GM21447 (cell line): ENCODE measurements at regions not wholly inside any gene's neighbourhood (a gene's known extent, or its start where the extent isn't known, plus 50 kb on each side); places are given as distances from the start of the nearest gene placed in this dataset.

ENCODE experiments used
- ATAC-seq: cut with Tn5 transposase; IDR thresholded peaks from one replicate; pipeline ENCODE4 v1.9.1; 2021; ENCODE audit not compliant: unreplicated experiment

DNA sequence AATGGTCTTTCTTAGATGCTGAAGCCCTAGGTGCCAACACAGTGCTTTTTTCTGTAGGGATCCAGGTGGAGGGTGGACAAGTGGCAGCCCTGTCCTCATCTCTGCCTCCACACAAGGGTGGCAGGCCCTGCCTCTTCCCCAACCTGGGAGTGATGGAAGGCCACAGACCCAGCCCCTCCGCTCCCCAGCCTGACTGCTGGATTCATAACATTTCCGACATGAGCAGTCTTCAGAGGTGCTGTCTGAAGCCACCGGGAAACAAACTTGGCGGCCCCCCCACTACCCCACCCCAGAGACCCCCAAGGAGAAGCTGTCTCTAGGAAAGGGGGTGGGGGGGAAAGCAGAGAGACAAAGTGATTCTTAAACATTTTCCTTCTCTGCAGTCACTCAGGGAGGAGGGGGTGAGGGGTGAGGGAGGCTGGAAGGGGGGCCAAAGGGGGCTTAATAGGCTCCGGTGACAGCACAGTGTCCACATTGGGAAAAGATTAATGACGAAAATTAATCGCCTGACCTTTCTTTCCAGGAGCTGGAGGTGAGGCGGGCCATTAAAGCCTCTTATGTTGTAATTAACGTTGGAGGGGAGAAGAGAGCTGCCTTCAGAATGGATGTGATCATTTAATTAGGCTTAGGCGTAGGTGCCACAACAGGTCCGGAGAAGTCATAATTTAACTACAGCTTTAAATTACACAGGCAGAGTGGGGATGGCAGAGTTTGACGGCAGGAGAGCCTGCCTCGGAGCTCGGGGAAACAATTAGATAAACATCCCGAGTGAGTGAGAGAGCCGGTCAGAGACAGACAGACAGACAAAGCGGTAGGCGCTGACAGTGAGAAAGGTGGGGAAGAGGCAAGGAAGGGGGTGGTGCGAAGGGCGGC is 76.8 kb upstream of the FOXP4 start:
- ATAC-seq: no peak

DNA sequence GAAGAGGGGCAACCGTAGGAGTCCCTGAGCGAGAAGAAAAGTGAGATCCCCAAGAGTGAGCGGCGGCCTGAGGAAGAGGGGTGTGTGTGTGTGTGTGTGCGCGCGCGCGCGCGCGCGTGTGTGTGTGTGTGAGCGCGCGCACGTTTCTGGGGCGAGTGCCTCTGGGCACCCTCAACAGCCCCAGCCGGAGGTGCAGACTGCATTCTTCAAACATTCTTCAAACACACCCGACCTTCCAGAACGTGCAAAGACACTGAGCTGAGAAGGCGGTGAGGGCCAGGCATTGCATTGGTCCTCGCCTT is 76.2 kb upstream of the FOXP4 start:
- no peak for ATAC-seq

DNA sequence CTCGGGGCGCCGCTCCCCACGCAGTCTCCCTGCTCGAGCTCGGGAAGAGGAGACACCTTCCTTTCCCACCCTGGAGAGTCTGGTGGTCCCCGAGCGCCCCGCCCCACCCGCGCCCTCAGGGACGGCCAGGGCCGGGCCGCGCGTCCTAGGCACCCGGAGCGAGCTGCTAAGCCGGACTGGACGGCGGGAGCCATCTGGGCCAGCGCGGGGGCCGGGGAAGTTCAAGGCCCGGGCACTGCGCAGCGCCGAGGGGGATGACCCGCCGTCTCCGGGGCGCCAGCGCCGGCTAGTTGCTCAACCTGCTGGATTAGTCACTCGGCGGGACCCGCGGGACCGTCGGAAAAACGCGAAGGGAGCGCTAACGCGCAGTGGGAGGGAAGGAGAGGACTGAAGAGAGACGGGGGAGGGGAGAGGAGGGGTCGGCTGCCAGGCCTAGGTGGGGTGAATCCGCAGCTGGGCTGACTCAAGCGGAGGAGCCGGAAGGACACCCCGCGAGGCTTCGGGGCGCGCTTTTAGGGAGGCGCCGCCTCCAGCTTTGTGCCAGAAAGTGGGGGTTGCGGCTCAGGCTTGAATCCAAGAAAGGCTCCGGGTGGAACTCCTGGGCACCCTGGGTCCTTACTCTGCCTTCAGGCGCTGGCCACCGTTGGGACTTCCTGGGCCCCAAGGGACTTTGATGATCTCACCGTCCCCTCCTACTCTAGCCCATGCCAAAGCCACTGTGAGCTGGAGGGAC is 75.7 kb upstream of the FOXP4 start:
- no peak for ATAC-seq

DNA sequence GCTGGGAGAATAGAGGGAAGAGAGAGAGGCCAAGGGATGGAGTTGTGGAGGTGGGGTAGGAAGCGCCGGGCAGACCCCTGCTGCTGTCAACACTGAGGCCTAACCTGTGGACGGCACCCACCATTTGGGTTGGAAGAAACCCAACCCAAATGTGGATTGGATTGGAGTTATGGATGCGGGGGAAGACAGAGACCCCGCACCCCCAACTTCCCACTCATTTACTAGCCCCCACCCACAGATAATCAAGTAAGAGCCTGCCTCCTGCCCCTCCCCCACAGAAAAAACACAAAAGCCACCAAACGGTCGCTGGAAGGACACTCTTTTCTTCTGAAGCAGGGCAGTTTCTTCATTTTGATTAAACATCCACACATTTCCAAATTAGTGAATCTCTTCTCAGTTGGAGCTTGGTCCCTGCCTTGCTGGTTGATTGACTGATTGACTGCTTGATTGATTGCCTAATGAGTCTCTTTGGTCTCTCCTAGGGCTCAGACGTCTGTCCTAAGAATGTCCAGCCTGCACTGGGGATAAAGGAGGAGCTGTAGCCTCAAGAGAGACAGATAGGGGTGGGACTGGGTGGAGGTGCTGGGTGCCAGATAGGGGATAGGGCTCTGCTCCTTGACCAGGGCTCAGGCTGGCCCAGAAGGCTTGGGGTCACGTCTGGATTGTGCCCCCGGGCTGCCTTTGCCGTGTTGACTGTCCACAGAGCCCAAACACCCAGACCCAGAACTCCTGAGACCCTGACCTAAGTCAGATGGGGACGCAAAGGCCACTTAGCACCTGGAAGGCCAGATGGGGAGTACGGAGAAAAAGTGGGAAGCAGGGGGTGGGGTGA is 74.9 kb upstream of the FOXP4 start:
- no peak for ATAC-seq

DNA sequence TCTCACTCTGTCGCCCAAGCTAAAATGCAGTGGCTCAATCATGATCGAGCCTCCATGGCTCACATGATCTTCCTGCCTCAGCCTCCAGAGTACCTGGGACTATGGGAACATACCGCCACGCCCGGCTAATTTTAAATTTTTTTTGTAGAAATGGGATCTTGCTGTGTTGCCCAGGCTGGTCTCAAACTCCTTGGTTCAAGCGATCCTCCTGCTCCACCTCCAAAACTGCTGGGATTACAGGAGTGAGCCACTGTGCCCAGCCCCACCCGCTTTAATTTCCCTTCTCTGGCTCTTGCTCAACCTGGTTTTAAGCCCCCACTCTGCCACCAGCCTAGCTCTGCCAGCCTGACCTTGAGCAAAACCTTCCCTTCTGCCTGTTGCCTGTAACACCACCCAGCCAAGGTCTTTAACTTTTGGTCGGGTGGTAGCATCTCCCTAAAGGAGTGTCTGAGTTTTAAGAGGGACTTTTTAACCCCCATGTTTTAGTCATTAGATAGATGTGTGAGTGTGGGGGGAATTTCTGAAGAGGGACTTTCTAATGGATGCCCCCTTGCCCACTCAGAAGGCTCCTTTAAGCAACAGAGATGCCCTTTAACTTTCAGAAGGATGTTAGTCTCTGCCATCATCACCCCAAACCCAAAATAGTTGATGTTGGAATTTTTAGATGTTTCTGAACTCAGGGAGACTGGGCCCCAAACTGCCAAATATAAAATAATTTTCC is 71.8 kb upstream of the FOXP4 start:
- no peak for ATAC-seq

DNA sequence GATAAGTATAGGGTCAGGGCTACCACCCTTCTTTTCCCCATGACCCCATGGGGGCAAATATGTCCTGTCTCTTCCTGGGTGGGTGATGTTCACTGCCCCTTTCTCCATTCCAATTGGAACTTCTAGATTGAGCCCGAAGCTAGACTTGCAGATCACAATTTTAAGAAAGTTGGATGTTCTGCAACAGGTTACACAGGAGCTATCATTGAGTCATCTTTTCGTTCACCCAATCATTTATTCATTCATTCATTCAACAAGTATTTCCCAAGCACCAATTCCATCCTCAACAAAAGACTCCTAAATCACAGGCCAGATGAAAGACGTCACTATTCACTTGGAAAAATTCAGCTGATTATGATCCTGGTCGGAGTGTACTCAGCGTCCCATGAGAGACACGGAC is 71.0 kb upstream of the FOXP4 start:
- ATAC-seq: no peak

DNA sequence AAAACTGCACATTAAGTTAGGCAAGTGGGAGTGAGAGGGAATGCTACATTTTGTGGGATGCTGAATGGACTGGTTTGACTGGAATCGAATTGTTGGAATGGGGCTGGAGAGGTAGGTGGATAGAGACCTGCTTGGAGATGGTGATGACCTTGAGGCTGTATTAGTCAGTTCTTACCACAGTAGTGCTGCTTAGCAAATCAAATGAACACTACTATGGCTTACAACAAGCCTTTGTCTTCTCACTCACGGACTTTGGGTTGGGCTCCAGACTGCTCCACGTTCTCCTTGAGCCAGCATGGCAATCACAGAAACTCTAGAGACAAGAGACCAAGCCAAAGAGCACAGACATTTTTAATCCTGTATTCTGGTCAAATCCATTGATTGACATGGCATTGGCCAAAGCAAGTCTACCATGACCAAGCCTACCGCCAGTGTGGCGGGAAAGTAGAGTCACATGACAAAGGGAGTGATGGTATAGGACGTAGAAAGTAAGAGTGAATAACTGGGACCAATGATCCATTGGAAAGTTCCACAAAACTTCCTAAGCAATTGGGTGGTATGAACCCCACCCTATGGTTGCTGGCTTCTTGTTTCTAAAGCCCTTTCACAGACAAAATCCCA is 70.3 kb upstream of the FOXP4 start:
- no peak for ATAC-seq

DNA sequence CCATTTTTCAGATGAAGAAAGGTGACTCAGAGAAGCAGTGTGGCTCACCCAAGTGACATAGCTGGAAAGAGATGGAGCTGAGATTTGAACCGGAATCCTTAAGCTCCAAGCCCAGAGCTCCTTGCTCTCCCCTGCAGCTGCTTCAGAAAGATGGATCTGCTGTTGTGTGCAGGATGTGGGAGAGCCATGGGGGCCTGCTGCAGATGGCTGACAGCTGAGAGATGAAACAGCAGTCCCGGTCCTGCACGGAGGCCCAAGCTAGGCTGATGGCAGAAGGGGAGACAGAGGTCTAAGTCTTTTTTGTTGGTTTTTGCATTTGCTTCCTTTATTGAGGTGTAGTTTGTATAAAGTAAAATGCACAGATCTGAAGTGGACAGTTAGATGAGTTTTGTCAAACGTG is 69.8 kb upstream of the FOXP4 start:
- no peak for ATAC-seq

DNA sequence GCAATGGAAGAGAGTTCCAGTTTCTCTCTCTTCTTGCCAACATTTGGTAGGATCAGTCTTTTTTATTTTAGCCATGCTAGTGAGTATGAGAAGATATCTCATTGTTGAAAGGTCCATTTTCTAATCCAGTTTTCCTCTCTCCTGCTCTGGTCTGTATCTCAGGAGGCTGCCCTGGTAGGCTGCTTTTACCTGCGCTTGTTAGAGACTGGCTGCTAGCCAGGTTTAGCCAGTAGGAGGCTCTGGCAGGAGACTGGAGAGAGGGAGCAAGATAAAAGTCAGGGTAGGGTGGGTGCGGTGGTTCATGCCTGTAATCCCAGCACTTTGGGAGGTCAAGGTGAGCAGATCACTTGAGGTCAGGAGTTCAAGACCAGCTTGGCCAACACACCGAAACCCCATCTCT is 68.6 kb upstream of the FOXP4 start:
- ATAC-seq: no peak

DNA sequence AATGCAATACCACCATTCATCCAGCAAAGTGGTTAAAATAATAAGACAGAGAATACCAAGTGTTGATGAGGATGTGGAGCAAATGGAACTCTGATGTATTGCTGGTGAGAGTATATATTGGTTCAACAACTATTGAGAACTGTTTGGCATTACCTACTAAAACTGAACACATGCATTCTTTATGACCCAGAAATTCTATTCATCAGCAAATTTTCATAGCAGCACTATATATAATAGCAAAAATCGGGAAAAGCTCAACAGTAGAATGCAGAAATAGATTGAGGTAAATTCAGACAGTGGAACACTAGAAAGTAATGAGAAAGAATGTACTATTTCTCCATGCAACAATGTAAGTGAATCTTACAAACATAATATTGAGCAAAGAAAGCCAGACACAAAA is 62.2 kb upstream of the FOXP4 start:
- ATAC-seq: no peak

DNA sequence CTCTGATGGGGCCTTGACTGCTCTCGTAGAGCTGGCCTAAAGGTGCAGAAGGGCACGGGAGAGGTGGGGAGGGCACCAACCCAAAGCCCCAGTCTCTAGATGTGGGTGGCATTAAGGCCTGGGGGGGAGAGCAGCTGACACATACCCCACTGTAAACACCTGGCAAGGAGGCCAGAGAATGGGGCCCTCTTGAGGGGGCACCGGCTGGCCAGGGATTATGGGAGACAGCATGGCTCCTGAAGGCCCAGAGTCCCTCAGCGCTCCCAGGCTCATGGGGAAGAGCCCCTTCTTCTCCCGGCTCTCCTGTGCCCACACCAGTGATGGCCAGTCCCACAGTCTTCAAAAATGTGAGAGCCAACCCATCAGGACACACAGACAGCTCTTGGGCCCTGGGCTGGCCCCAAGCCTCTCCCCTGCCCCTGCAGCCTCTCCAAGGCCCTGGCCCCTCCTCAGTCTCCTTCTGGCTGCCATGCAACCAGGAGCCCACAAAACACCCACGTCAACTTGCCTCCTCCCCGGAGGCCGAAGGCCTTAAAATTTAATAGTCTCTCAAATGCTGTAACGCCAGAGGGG is 58.2 kb upstream of the FOXP4 start:
- no peak for ATAC-seq

DNA sequence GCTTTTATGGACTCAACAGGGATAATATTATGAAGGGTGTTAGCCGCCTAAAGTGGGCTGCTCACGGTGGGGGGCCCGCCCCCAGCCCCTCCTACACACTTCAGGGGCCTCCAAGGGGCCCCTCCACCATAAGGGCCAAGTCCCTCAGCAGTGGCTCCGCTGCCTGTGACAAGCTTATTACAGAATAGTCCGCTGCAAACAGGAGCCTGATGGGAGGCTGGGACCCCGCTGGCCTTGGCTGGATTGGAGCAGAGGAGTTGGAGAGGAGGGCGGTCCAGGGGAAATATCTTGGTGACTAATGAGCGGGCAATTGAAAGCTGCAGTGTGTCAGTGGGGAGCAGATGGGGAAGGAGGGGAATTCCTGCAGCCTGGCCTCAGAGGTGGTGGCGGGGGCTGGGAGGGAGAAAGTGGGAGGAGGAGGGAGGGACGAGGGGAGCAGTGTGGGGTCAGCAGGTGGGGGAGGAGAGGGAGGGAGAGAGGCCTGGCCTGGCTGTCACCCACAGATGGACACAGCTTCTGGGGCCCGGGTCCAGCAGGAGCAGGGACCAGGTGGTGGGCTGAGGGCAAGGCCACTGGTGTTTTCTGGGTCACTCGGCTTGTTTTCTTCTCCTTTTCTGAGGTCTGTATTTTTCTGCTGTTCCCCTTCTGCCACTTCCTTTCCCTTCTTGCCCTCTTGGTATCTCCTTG is 57.6 kb upstream of the FOXP4 start:
- ATAC-seq: no peak

DNA sequence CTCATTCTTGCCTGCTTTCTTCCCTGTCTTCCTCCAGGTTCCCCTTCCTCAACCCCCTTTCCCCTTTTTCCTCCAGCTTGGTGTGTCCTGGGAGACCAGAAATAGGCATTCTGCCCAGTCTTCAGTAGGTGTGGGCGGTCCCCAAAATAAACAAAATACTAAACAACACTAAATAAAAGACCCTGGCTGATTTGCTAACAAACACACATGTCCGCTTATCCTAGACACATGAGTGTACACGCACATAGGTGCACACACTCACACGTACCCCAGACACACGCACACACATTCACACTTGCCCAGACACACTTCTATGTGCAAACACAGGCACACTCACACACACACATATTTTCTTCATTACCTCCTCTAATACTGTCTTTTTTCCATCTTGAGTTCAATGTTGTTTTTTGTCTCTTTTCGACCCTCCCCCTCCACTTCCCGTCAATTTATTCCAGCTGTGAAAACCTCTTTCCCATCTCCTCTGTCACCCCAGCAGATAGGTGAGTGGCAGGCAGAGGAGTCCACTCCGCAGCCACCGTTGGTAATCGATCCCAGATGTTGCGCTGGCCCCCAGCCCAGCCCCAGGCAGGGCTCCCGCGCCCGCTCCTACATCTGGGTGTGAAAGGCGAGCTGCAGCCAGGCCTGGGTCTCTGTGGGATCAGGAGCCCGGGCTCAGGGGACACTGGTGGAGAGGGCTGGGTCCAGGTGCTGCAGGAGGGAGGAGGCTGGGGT is 56.9 kb upstream of the FOXP4 start:
- ATAC-seq: no peak

DNA sequence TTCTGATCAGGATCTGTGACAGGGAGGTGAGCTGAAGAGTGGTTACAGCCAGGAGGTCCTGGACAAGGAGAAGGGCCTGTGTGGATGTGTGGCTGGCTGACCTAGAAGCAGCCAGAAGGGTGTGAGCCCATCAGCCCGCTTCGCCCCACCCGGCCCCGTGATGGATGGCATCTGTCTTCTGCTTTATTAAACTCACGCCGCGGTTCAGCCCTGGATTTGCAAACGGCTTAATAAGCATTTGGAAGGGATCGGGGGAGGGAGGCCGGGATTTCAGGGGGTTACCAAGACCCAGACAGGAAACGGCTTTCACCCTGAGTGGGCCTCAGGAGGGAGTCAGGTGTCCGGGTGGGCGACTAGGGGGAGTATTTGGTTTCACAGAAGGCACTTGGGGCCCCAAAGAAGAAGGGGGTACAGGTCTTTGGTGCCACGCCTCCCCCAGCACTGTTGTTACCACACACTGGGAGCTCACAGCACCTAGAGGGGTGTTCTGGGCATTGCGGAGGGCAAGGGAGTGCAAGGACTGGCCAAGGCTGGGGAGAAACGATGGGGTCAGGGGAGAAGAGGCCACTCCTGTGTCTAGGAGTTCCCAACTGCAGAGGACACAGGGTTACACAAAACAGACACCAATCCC is 53.8 kb upstream of the FOXP4 start:
- no peak for ATAC-seq

DNA sequence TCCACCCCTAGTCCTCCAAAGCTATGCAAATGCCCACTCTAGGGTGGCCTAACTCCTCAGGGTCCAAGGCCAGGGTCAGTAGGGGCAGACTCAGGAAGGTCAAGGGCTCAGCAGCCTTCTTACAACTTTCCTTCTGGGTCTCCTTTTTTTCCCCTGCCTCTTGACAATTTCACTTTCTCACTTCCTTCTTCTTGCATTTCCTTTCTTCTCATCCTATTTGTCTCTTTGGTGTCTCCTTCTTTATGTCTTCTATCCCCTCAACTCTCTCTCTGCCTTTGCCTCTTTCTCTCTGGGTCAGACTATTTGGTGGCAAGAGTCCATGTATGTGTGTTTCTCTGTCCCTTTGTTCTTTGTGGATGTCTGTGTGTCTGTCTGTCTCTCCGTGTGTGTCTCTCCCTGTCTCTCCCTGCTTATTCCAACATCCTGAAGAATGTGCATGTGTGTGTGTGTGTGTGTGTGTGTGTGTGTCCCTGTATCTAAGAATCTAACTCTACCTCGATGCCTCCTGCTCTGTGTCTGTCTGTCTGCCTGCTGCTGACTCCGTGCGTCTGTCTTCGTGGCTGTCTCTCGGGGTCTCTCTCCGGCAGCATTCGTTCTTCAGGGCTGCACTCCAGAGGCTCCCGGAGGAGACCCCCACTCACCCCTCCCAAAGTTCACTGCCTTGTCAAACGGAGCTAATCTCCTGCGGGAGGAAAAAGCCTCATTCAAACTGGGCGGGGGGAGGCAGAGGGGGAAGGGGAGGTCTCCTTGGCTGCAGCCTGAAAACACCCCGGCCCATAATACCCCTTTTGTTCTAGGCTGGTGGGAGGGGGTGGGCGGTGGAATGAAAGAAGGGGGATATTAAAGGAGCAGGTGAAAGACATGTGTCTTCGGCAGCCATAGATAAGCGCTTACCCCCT is 51.7 kb upstream of the FOXP4 start:
- ATAC-seq: no peak
